PC-9 (cell line): ENCODE measurements at regions not wholly inside any gene's neighbourhood (a gene's known extent, or its start where the extent isn't known, plus 50 kb on each side); places are given as distances from the start of the nearest gene placed in this dataset.
"Not testable (repeated sequence)": the region's sequence is repeated elsewhere in the genome, so short reads cannot be mapped to it uniquely, and the experiment has no call there.

Source experiments
- BruUV-seq: library from RNA; stranded (reverse); fragments of 400-500 nt; replicated peaks from 2 replicates; lab custom pipeline; 2021; lab: Mats Ljungman, UMichigan
- CTCF ChIA-PET: fragments of 300-600 bp; sonication (Branson Sonifier 250); formaldehyde crosslinking; loops from one replicate; lab custom pipeline; 2022; ENCODE audit warnings: antibody characterized with exemption; lab: Charles Lee
- POLR2A ChIA-PET: fragments of 300-600 bp; sonication (Branson Sonifier 250); formaldehyde crosslinking; loops from one replicate; lab custom pipeline; 2022; ENCODE audit warnings: antibody characterized with exemption; ENCODE audit not compliant: unreplicated experiment; lab: Charles Lee
- DNase-seq, 2 experiments: peaks; one replicate each; pipeline versions ENCODE4 v3.0.0 to v3.0.0-alpha.2; 2015 to 2022; ENCODE audit warnings: mixed read lengths in 1 of 2
- H2AFZ ChIP-seq: fragments of 200-600 bp; sonication (generic); 2 replicates; pipeline ENCODE4 v1.8.1; 2017; ENCODE audit warnings: antibody characterized with exemption
- H3F3A ChIP-seq: fragments of 200-600 bp; sonication (generic); 2 replicates; pipeline ENCODE4 v1.8.1; 2017; ENCODE audit warnings: antibody characterized with exemption, mild to moderate bottlenecking, low read depth; ENCODE audit not compliant: insufficient read depth
- H3K27ac ChIP-seq: fragments of 200-600 bp; sonication (generic); 2 replicates; pipeline ENCODE4 v1.6.1; 2016; ENCODE audit warnings: mixed run types
- H3K27me3 ChIP-seq: fragments of 200-600 bp; sonication (generic); 2 replicates; pipeline ENCODE4 v1.6.1; 2016; ENCODE audit warnings: low read depth, mixed run types; ENCODE audit not compliant: insufficient read depth
- H3K36me3 ChIP-seq: fragments of 200-600 bp; sonication (generic); 2 replicates; pipeline ENCODE4 v1.6.1; 2016; ENCODE audit warnings: low read depth, mixed run types
- H3K4me1 ChIP-seq: fragments of 200-600 bp; sonication (generic); replicated peaks from 2 replicates; pipeline ENCODE4 v1.6.1; 2016; ENCODE audit warnings: mixed run types; ENCODE audit not compliant: insufficient read depth
- H3K4me2 ChIP-seq: fragments of 200-600 bp; sonication (generic); 2 replicates; pipeline ENCODE4 v1.6.1; 2017; ENCODE audit warnings: mixed run types
- H3K4me3 ChIP-seq: fragments of 200-600 bp; sonication (generic); 2 replicates; pipeline ENCODE4 v1.6.1; 2016; ENCODE audit warnings: mixed run types
- H3K79me2 ChIP-seq: fragments of 200-600 bp; sonication (generic); 2 replicates; pipeline ENCODE4 v1.6.1; 2017; ENCODE audit warnings: low read depth, mixed run types
- H3K9me2 ChIP-seq: fragments of 200-600 bp; sonication (generic); 2 replicates; pipeline ENCODE4 v1.8.1; 2017; ENCODE audit warnings: mild to moderate bottlenecking; ENCODE audit not compliant: insufficient read depth
- H3K9me3 ChIP-seq: fragments of 200-600 bp; sonication (generic); 2 replicates; pipeline ENCODE4 v1.8.1; 2016; ENCODE audit warnings: low read depth; ENCODE audit not compliant: insufficient read depth
- H4K20me1 ChIP-seq: fragments of 200-600 bp; sonication (generic); 2 replicates; pipeline ENCODE4 v1.8.1; 2017; ENCODE audit not compliant: insufficient read depth
- CTCF ChIP-seq: fragments of 200-600 bp; sonication (generic); conservative IDR thresholded peaks from 2 replicates; pipeline ENCODE4 v1.6.1; 2017; ENCODE audit warnings: mixed run types, antibody characterized with exemption, mild to moderate bottlenecking, moderate library complexity
- EZH2 ChIP-seq: fragments of 200-600 bp; sonication (generic); IDR thresholded peaks from 2 replicates; pipeline ENCODE4 v1.8.0; 2017; ENCODE audit warnings: antibody characterized with exemption, low read depth
- intact Hi-C: fragments of 100-400 bp; cut with micrococcal nuclease; formaldehyde crosslinking; loops from one replicate; pipeline ENCODE4 v1.10.0; 2022; ENCODE audit not compliant: unreplicated experiment

- no peaks in the 10 kb centered on the region for H3K9me3 ChIP-seq
- H3K4me2 ChIP-seq: no peak overlapping the region
- no peak overlapping the region for H3K4me3 ChIP-seq
- intact Hi-C loops: no loop called here
- DNase-seq: no peak
- no peak overlapping the region for H2AFZ ChIP-seq
- H3K9me2 ChIP-seq: no peaks in the 10 kb centered on the region
- TF ChIP-seq CTCF: no peak
- no peak for TF ChIP-seq EZH2
- H3K79me2 ChIP-seq: no peaks in the 10 kb centered on the region
- H3K27me3 ChIP-seq: no peaks in the 10 kb centered on the region
- no peaks in the 10 kb centered on the region for H4K20me1 ChIP-seq
- no peak overlapping the region for H3K27ac ChIP-seq
- no TSS peak for BruUV-seq
- H3F3A ChIP-seq: no peaks in the 10 kb centered on the region
- ChIA-PET POLR2A (no interaction called here), CTCF (no interaction called here)
- H3K36me3 ChIP-seq: no peaks in the 10 kb centered on the region
- no peaks in the 10 kb centered on the region for H3K4me1 ChIP-seq
Observed at GRCh38 chr4:138334346-138335016, 92.3 kb upstream of the SLC7A11 start.

GRCh38 chr4:138332415-138332814 lies 90.3 kb upstream of the SLC7A11 start:
- H3K27ac ChIP-seq, H3K79me2 ChIP-seq, H2AFZ ChIP-seq, H4K20me1 ChIP-seq, H3K4me1 ChIP-seq, H3K27me3 ChIP-seq, BruUV-seq, DNase-seq, H3K4me2 ChIP-seq, H3K36me3 ChIP-seq, CTCF ChIA-PET, H3K9me2 ChIP-seq, intact Hi-C loops, H3F3A ChIP-seq, POLR2A ChIA-PET, H3K9me3 ChIP-seq, H3K4me3 ChIP-seq: not testable (repeated sequence)

- H3K27ac ChIP-seq: no peak overlapping the region
- intact Hi-C loops: no loop called here
- ChIA-PET CTCF (no interaction called here), POLR2A (no interaction called here)
- H3K4me2 ChIP-seq: no peak overlapping the region
- H3K79me2 ChIP-seq: no peaks in the 10 kb centered on the region
- no peaks in the 10 kb centered on the region for H4K20me1 ChIP-seq
- H3F3A ChIP-seq: no peaks in the 10 kb centered on the region
- H3K4me1 ChIP-seq: no peaks in the 10 kb centered on the region
- H3K27me3 ChIP-seq: no peaks in the 10 kb centered on the region
- DNase-seq: no peak
- no peaks in the 10 kb centered on the region for H3K9me3 ChIP-seq
- H3K4me3 ChIP-seq: no peak overlapping the region
- no peaks in the 10 kb centered on the region for H3K36me3 ChIP-seq
- BruUV-seq: no TSS peak
- H3K9me2 ChIP-seq: no peaks in the 10 kb centered on the region
- no peak overlapping the region for H2AFZ ChIP-seq
- TF ChIP-seq CTCF: no peak
- TF ChIP-seq EZH2: no peak
Observed at GRCh38 chr4:138330531-138330930, 88.4 kb upstream of the SLC7A11 start.
